PC-9 (cell line): ENCODE measurements at regions not wholly inside any gene's neighbourhood (a gene's known extent, or its start where the extent isn't known, plus 50 kb on each side); places are given as distances from the start of the nearest gene placed in this dataset.

ENCODE experiments used
- BruUV-seq: library from RNA; stranded (reverse); fragments of 400-500 nt; replicated peaks from 2 replicates; lab custom pipeline; 2021; lab: Mats Ljungman, UMichigan
- CTCF ChIA-PET: fragments of 300-600 bp; sonication (Branson Sonifier 250); formaldehyde crosslinking; loops from one replicate; lab custom pipeline; 2022; ENCODE audit warnings: antibody characterized with exemption; lab: Charles Lee
- POLR2A ChIA-PET: fragments of 300-600 bp; sonication (Branson Sonifier 250); formaldehyde crosslinking; loops from one replicate; lab custom pipeline; 2022; ENCODE audit warnings: antibody characterized with exemption; ENCODE audit not compliant: unreplicated experiment; lab: Charles Lee
- DNase-seq, 2 experiments: peaks; one replicate each; pipeline versions ENCODE4 v3.0.0 to v3.0.0-alpha.2; 2015 to 2022; ENCODE audit warnings: mixed read lengths in 1 of 2
- H2AFZ ChIP-seq: fragments of 200-600 bp; sonication (generic); 2 replicates; pipeline ENCODE4 v1.8.1; 2017; ENCODE audit warnings: antibody characterized with exemption
- H3F3A ChIP-seq: fragments of 200-600 bp; sonication (generic); 2 replicates; pipeline ENCODE4 v1.8.1; 2017; ENCODE audit warnings: antibody characterized with exemption, mild to moderate bottlenecking, low read depth; ENCODE audit not compliant: insufficient read depth
- H3K27ac ChIP-seq: fragments of 200-600 bp; sonication (generic); 2 replicates; pipeline ENCODE4 v1.6.1; 2016; ENCODE audit warnings: mixed run types
- H3K27me3 ChIP-seq: fragments of 200-600 bp; sonication (generic); 2 replicates; pipeline ENCODE4 v1.6.1; 2016; ENCODE audit warnings: low read depth, mixed run types; ENCODE audit not compliant: insufficient read depth
- H3K36me3 ChIP-seq: fragments of 200-600 bp; sonication (generic); 2 replicates; pipeline ENCODE4 v1.6.1; 2016; ENCODE audit warnings: low read depth, mixed run types
- H3K4me1 ChIP-seq: fragments of 200-600 bp; sonication (generic); replicated peaks from 2 replicates; pipeline ENCODE4 v1.6.1; 2016; ENCODE audit warnings: mixed run types; ENCODE audit not compliant: insufficient read depth
- H3K4me2 ChIP-seq: fragments of 200-600 bp; sonication (generic); 2 replicates; pipeline ENCODE4 v1.6.1; 2017; ENCODE audit warnings: mixed run types
- H3K4me3 ChIP-seq: fragments of 200-600 bp; sonication (generic); 2 replicates; pipeline ENCODE4 v1.6.1; 2016; ENCODE audit warnings: mixed run types
- H3K79me2 ChIP-seq: fragments of 200-600 bp; sonication (generic); 2 replicates; pipeline ENCODE4 v1.6.1; 2017; ENCODE audit warnings: low read depth, mixed run types
- H3K9me2 ChIP-seq: fragments of 200-600 bp; sonication (generic); 2 replicates; pipeline ENCODE4 v1.8.1; 2017; ENCODE audit warnings: mild to moderate bottlenecking; ENCODE audit not compliant: insufficient read depth
- H3K9me3 ChIP-seq: fragments of 200-600 bp; sonication (generic); 2 replicates; pipeline ENCODE4 v1.8.1; 2016; ENCODE audit warnings: low read depth; ENCODE audit not compliant: insufficient read depth
- H4K20me1 ChIP-seq: fragments of 200-600 bp; sonication (generic); 2 replicates; pipeline ENCODE4 v1.8.1; 2017; ENCODE audit not compliant: insufficient read depth
- EZH2 ChIP-seq: fragments of 200-600 bp; sonication (generic); IDR thresholded peaks from 2 replicates; pipeline ENCODE4 v1.8.0; 2017; ENCODE audit warnings: antibody characterized with exemption, low read depth
- intact Hi-C: fragments of 100-400 bp; cut with micrococcal nuclease; formaldehyde crosslinking; loops from one replicate; pipeline ENCODE4 v1.10.0; 2022; ENCODE audit not compliant: unreplicated experiment
- TF ChIP-seq, protein P1 (sequence below): fragments of 200-600 bp; sonication (generic); conservative IDR thresholded peaks from 2 replicates; pipeline ENCODE4 v1.6.1; 2017; ENCODE audit warnings: mixed run types, antibody characterized with exemption, mild to moderate bottlenecking, moderate library complexity

DNA sequence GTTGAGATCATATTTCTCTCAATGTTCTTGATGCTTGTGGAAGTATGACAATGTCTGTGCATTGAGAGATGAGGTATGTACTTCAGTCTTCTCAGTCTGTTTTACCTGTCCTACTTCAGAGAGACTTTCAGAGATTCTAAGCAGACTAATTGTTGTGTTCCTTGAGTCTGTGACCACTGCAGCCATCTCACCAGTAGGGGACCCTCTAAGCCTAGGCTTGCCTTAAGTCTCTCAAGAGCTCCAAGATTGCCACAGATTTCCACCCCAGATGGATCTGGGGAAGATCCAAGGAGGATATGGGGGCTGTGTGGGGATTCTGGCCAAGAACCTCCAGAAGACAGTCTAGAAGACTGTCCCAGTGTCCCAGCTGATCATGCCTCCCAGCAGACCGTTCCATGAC lies 179.9 kb upstream of the PLET1 start:
- no TSS peak for BruUV-seq
- Histone ChIP-seq H3K36me3 (no peaks in the 10 kb centered on the region), H3F3A (no peaks in the 10 kb centered on the region), H3K4me2 (no peak overlapping the region), H3K9me2 (no peaks in the 10 kb centered on the region), H3K4me3 (no peak overlapping the region), H4K20me1 (no peaks in the 10 kb centered on the region), H3K9me3 (peaks cover 9% of the 10 kb centered on the region; the same call in 1 of the 2 replicates), H3K79me2 (no peaks in the 10 kb centered on the region), H3K27me3 (no peaks in the 10 kb centered on the region), H3K4me1 (no peaks in the 10 kb centered on the region), H2AFZ (no peak overlapping the region), H3K27ac (no peak overlapping the region)
- intact Hi-C loops = no loop called here
- POLR2A ChIA-PET = no interaction called here
- CTCF ChIA-PET = no interaction called here
- no peak for TF ChIP-seq EZH2
- TF ChIP-seq, protein P1, sequence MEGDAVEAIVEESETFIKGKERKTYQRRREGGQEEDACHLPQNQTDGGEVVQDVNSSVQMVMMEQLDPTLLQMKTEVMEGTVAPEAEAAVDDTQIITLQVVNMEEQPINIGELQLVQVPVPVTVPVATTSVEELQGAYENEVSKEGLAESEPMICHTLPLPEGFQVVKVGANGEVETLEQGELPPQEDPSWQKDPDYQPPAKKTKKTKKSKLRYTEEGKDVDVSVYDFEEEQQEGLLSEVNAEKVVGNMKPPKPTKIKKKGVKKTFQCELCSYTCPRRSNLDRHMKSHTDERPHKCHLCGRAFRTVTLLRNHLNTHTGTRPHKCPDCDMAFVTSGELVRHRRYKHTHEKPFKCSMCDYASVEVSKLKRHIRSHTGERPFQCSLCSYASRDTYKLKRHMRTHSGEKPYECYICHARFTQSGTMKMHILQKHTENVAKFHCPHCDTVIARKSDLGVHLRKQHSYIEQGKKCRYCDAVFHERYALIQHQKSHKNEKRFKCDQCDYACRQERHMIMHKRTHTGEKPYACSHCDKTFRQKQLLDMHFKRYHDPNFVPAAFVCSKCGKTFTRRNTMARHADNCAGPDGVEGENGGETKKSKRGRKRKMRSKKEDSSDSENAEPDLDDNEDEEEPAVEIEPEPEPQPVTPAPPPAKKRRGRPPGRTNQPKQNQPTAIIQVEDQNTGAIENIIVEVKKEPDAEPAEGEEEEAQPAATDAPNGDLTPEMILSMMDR = no peak
- no peak for DNase-seq

DNA sequence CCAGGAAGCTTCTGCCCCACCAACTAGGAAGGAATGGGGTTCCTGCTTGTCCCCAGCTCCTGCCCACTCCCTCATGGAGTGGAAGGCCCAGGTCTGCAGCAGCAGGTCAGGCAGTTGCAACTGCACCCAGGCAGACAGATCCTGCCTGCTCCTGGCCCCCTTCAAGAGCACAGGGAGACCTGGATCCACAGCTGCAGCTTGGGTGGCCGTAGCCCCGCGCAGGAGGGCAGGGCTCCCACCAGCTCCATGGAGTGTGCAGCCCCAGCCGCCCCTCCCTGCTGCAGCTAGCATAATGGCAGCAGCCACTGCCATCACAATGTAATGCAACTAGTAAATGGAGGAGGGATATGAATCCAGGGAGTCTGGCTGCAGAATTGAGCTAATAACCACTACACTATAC lies 187.5 kb upstream of the PLET1 start:
- no peak for DNase-seq
- Histone ChIP-seq H3K4me3 (no peak overlapping the region), H3K4me1 (no peaks in the 10 kb centered on the region), H3K27ac (no peak overlapping the region), H3K9me3 (no peaks in the 10 kb centered on the region), H3K27me3 (no peaks in the 10 kb centered on the region), H3K4me2 (no peak overlapping the region), H3F3A (no peaks in the 10 kb centered on the region), H3K9me2 (no peaks in the 10 kb centered on the region), H4K20me1 (no peaks in the 10 kb centered on the region), H3K79me2 (no peaks in the 10 kb centered on the region), H2AFZ (no peak overlapping the region), H3K36me3 (no peaks in the 10 kb centered on the region)
- CTCF ChIA-PET = no interaction called here
- POLR2A ChIA-PET = no interaction called here
- intact Hi-C loops = no loop called here
- BruUV-seq = no TSS peak
- TF ChIP-seq EZH2 = no peak
- TF ChIP-seq, protein P1 = no peak

DNA sequence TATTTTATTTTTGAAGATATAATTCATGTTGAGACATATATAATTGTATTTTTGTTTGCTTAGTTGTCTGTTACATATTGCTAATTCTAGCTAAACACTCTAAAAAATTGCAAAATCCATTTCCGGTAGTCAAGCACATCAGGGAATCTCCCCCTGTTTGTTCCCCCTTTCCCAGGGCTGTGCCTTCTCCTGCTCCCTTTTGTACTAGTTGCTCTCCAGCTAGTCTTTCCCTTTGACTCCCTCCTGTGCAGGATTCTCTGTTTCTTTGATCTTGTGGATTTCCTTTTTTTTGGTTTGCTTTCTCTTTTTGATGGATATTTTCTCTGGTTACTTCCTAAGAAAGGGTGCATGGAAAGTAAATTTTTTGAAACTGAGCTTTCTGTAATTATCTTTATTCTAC lies 188.1 kb upstream of the PLET1 start:
- H3F3A ChIP-seq = no peaks in the 10 kb centered on the region
- no peaks in the 10 kb centered on the region for H3K4me1 ChIP-seq
- H3K36me3 ChIP-seq = no peaks in the 10 kb centered on the region
- no peak for DNase-seq
- H2AFZ ChIP-seq = no peak overlapping the region
- intact Hi-C loops = no loop called here
- no peak overlapping the region for H3K27ac ChIP-seq
- no peaks in the 10 kb centered on the region for H3K9me2 ChIP-seq
- H3K27me3 ChIP-seq = no peaks in the 10 kb centered on the region
- no peak overlapping the region for H3K4me2 ChIP-seq
- H4K20me1 ChIP-seq = no peaks in the 10 kb centered on the region
- H3K4me3 ChIP-seq = no peak overlapping the region
- no peaks in the 10 kb centered on the region for H3K79me2 ChIP-seq
- POLR2A ChIA-PET = no interaction called here
- BruUV-seq = no TSS peak
- CTCF ChIA-PET = no interaction called here
- no peak for TF ChIP-seq EZH2
- no peaks in the 10 kb centered on the region for H3K9me3 ChIP-seq

DNA sequence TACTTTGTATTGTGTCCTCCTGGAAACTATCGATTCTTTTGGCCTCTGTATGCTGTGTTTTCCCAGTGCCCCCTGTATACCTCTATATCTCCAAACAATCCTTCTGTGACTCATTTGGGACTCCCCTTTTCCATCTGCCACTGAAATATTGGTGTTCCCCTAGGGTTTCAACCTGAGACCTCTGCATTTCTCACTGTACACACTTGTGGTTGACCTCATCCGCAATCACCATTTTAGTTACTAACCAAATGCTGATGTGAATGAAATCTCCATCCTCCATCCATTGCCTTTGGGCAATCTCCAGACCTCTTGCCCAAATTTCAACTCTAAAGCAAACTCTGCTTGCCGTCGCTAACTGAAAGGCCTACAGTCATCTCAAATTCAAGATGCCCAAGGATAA lies 190.6 kb upstream of the PLET1 start:
- CTCF ChIA-PET = no interaction called here

More for the DNA sequence above, 190.6 kb upstream of the PLET1 start:
- Histone ChIP-seq H3K9me3 (no peaks in the 10 kb centered on the region), H2AFZ (no peak overlapping the region), H3K4me2 (no peak overlapping the region), H3K36me3 (no peaks in the 10 kb centered on the region), H3K79me2 (no peaks in the 10 kb centered on the region), H3K27ac (no peak overlapping the region), H3K27me3 (no peaks in the 10 kb centered on the region), H3F3A (no peaks in the 10 kb centered on the region), H3K9me2 (no peaks in the 10 kb centered on the region), H3K4me1 (no peaks in the 10 kb centered on the region), H4K20me1 (no peaks in the 10 kb centered on the region), H3K4me3 (no peak overlapping the region)
- DNase-seq = no peak
- intact Hi-C loops = no loop called here
- TF ChIP-seq, protein P1 = no peak
- no peak for TF ChIP-seq EZH2
- POLR2A ChIA-PET = no interaction called here
- no TSS peak for BruUV-seq
